ENCODE measurements at regions not wholly inside any gene's neighbourhood (a gene's known extent, or its start where the extent isn't known, plus 50 kb on each side); places are given as distances from the start of the nearest gene placed in this dataset.

GRCh38 chr2:165015052-165015642 lies 59.8 kb upstream of the SLC38A11 start:
- POLR2A ChIA-PET = no interaction called here
- H3K27me3 Mint-ChIP-seq = peaks cover 5 to 9% of the 10 kb centered on the region in 2 donors
- WGBS (ENCODE audit: insufficient coverage) = 0% methylated on average over 2 of the region's 4 CpGs

GRCh38 chr2:165013944-165014619 lies 58.8 kb upstream of the SLC38A11 start:
- Histone ChIP-seq H3K9me3 (no peaks in the 10 kb centered on the region), H3K4me3 (ENCODE audit: control insufficient read depth in 1 of 2, extremely low read depth in 1 of 2, low read length in 1 of 2) (no peak overlapping the region), H3K36me3 (ENCODE audit: control insufficient read depth in 2 of 2, extremely low read depth in 1 of 2, insufficient read depth in 1 of 2, low read length in 1 of 2) (no peaks in the 10 kb centered on the region), H3K4me1 (ENCODE audit: control insufficient read depth in 1 of 2, extremely low read depth in 1 of 2, insufficient read depth in 2 of 2, low read length in 2 of 2) (no peaks in the 10 kb centered on the region), H3K27me3 (replicated peaks in 1 of 2; ENCODE audit: control insufficient read depth in 2 of 2, extremely low read depth in 1 of 2, insufficient read depth in 2 of 2, low read length in 1 of 2) (no peaks in the 10 kb centered on the region), H3K27ac (ENCODE audit: low read length) (no peak overlapping the region)
- ChIA-PET POLR2A (no interaction called here), CTCF (interaction anchor here (0.9 to 2.6 kb wide), 4 partner anchors 9 to 860 kb away, joined by 3 to 15 read pairs (median 6); no protein-coding TSS in a partner anchor)
- no peak overlapping the region for H3K27ac Mint-ChIP-seq
- 57% methylated on average over 1 of the region's 1 CpG for WGBS (ENCODE audit: insufficient coverage)
- H3K4me1 Mint-ChIP-seq = peaks cover 0 to 5% (median 0%) of the 10 kb centered on the region in 3 donors
- DNase-seq (no peak), ATAC-seq (replicated peaks in 1 of 4) (no peak)
- no peaks in the 10 kb centered on the region for H3K9me3 Mint-ChIP-seq
- H3K4me3 Mint-ChIP-seq = no peak overlapping the region
- no peaks in the 10 kb centered on the region for H3K36me3 Mint-ChIP-seq
- H3K27me3 Mint-ChIP-seq = peaks cover 5% of the 10 kb centered on the region in 2 donors

More at GRCh38 chr2:165015052-165015642, 59.8 kb upstream of the SLC38A11 start:
- H3K27ac Mint-ChIP-seq = no peak overlapping the region
- peak in 26 of 35 experiments; percentile 5 to 63 (median 28) for DNase-seq
- Histone ChIP-seq H3K27me3 (replicated peaks in 1 of 2; ENCODE audit: control insufficient read depth in 2 of 2, extremely low read depth in 1 of 2, insufficient read depth in 2 of 2, low read length in 1 of 2) (no peaks in the 10 kb centered on the region), H3K9me3 (no peaks in the 10 kb centered on the region), H3K36me3 (ENCODE audit: control insufficient read depth in 2 of 2, extremely low read depth in 1 of 2, insufficient read depth in 1 of 2, low read length in 1 of 2) (no peaks in the 10 kb centered on the region), H3K4me1 (ENCODE audit: control insufficient read depth in 1 of 2, extremely low read depth in 1 of 2, insufficient read depth in 2 of 2, low read length in 2 of 2) (no peaks in the 10 kb centered on the region), H3K4me3 (ENCODE audit: control insufficient read depth in 1 of 2, extremely low read depth in 1 of 2, low read length in 1 of 2) (no peak overlapping the region), H3K27ac (ENCODE audit: low read length) (no peak overlapping the region)
- peaks cover 0 to under 1% (median 0%) of the 10 kb centered on the region in 3 donors for H3K9me3 Mint-ChIP-seq
- H3K36me3 Mint-ChIP-seq = no peaks in the 10 kb centered on the region
- peak in 2 of 4 experiments; percentile 37 to 39 for ATAC-seq (replicated peaks in 1 of 4)
- CTCF ChIA-PET = interaction anchor here (0.9 to 2.6 kb wide), 3 partner anchors 22 to 859 kb away, joined by 4 to 15 read pairs (median 7); no protein-coding TSS in a partner anchor
- H3K4me3 Mint-ChIP-seq = no peak overlapping the region
- peaks cover 0 to 5% (median 0%) of the 10 kb centered on the region in 3 donors for H3K4me1 Mint-ChIP-seq

GRCh38 chr2:165011199-165011598 lies 55.9 kb upstream of the SLC38A11 start:
- ChIA-PET POLR2A (no interaction called here), CTCF (interaction anchor here in 1 of 2 donors (0.5 to 1.1 kb wide), 2 partner anchors 20 to 863 kb away, joined by 3 read pairs; no protein-coding TSS in a partner anchor)
- Mint-ChIP-seq H3K27ac (no peak overlapping the region), H3K36me3 (no peaks in the 10 kb centered on the region), H3K27me3 (peaks cover 12% of the 10 kb centered on the region in 2 donors), H3K4me1 (peaks cover 0 to 5% (median 0%) of the 10 kb centered on the region in 3 donors), H3K4me3 (no peak overlapping the region), H3K9me3 (no peaks in the 10 kb centered on the region)
- 83% methylated on average over 1 of the region's 2 CpGs for WGBS (ENCODE audit: insufficient coverage)
- no peak for DNase-seq
- no peak overlapping the region for H3K4me3 ChIP-seq (ENCODE audit: control insufficient read depth in 1 of 2, extremely low read depth in 1 of 2, low read length in 1 of 2)
- H3K4me1 ChIP-seq (ENCODE audit: control insufficient read depth in 1 of 2, extremely low read depth in 1 of 2, insufficient read depth in 2 of 2, low read length in 2 of 2) = no peaks in the 10 kb centered on the region
- H3K9me3 ChIP-seq = no peaks in the 10 kb centered on the region
- ATAC-seq (replicated peaks in 1 of 4) = no peak
- H3K36me3 ChIP-seq (ENCODE audit: control insufficient read depth in 2 of 2, extremely low read depth in 1 of 2, insufficient read depth in 1 of 2, low read length in 1 of 2) = no peaks in the 10 kb centered on the region
- no peak overlapping the region for H3K27ac ChIP-seq (ENCODE audit: low read length)
- H3K27me3 ChIP-seq (replicated peaks in 1 of 2; ENCODE audit: control insufficient read depth in 2 of 2, extremely low read depth in 1 of 2, insufficient read depth in 2 of 2, low read length in 1 of 2) = no peaks in the 10 kb centered on the region

- H3K4me1 Mint-ChIP-seq = peaks cover 0 to 5% (median 0%) of the 10 kb centered on the region in 3 donors
- H3K27ac ChIP-seq (ENCODE audit: low read length) = no peak overlapping the region
- no peak overlapping the region for H3K27ac Mint-ChIP-seq
- WGBS (ENCODE audit: insufficient coverage) = no CpG with 5 or more reads among the region's 1 CpG
- no peaks in the 10 kb centered on the region for H3K9me3 Mint-ChIP-seq
- H3K27me3 ChIP-seq (replicated peaks in 1 of 2; ENCODE audit: control insufficient read depth in 2 of 2, extremely low read depth in 1 of 2, insufficient read depth in 2 of 2, low read length in 1 of 2) = no peaks in the 10 kb centered on the region
- no peaks in the 10 kb centered on the region for H3K36me3 Mint-ChIP-seq
- no peak for DNase-seq
- no peak overlapping the region for H3K4me3 ChIP-seq (ENCODE audit: control insufficient read depth in 1 of 2, extremely low read depth in 1 of 2, low read length in 1 of 2)
- peaks cover 13 to 14% of the 10 kb centered on the region in 2 donors for H3K27me3 Mint-ChIP-seq
- H3K9me3 ChIP-seq = no peaks in the 10 kb centered on the region
- H3K36me3 ChIP-seq (ENCODE audit: control insufficient read depth in 2 of 2, extremely low read depth in 1 of 2, insufficient read depth in 1 of 2, low read length in 1 of 2) = no peaks in the 10 kb centered on the region
- no peaks in the 10 kb centered on the region for H3K4me1 ChIP-seq (ENCODE audit: control insufficient read depth in 1 of 2, extremely low read depth in 1 of 2, insufficient read depth in 2 of 2, low read length in 2 of 2)
- ChIA-PET POLR2A (no interaction called here), CTCF (interaction anchor here in 1 of 2 donors (1.1 kb wide), 1 partner anchor 864 kb away, joined by 3 read pairs; no protein-coding TSS in a partner anchor)
- ATAC-seq (replicated peaks in 1 of 4) = no peak
- no peak overlapping the region for H3K4me3 Mint-ChIP-seq
These were observed 55.2 kb upstream of the SLC38A11 start for GRCh38 chr2:165010556-165010955.

- ChIA-PET CTCF (no interaction called here), POLR2A (no interaction called here)
- H3K4me1 ChIP-seq (ENCODE audit: control insufficient read depth in 1 of 2, extremely low read depth in 1 of 2, insufficient read depth in 2 of 2, low read length in 2 of 2) = no peaks in the 10 kb centered on the region
- no peaks in the 10 kb centered on the region for H3K36me3 ChIP-seq (ENCODE audit: control insufficient read depth in 2 of 2, extremely low read depth in 1 of 2, insufficient read depth in 1 of 2, low read length in 1 of 2)
- Mint-ChIP-seq H3K4me1 (peaks cover 0 to 5% (median 0%) of the 10 kb centered on the region in 3 donors), H3K27me3 (peaks cover 13 to 14% of the 10 kb centered on the region in 2 donors), H3K9me3 (no peaks in the 10 kb centered on the region), H3K36me3 (no peaks in the 10 kb centered on the region), H3K27ac (no peak overlapping the region), H3K4me3 (no peak overlapping the region)
- H3K4me3 ChIP-seq (ENCODE audit: control insufficient read depth in 1 of 2, extremely low read depth in 1 of 2, low read length in 1 of 2) = no peak overlapping the region
- DNase-seq (no peak), ATAC-seq (replicated peaks in 1 of 4) (no peak)
- H3K27ac ChIP-seq (ENCODE audit: low read length) = no peak overlapping the region
- no peaks in the 10 kb centered on the region for H3K27me3 ChIP-seq (replicated peaks in 1 of 2; ENCODE audit: control insufficient read depth in 2 of 2, extremely low read depth in 1 of 2, insufficient read depth in 2 of 2, low read length in 1 of 2)
- no peaks in the 10 kb centered on the region for H3K9me3 ChIP-seq
- WGBS (ENCODE audit: insufficient coverage) = no CpG with 5 or more reads among the region's 1 CpG
These were observed 54.1 kb upstream of the SLC38A11 start for GRCh38 chr2:165009466-165009865.

- H3K4me3 Mint-ChIP-seq = no peak overlapping the region
These were observed 53.5 kb upstream of the SLC38A11 start for GRCh38 chr2:165008730-165009315.

More at GRCh38 chr2:165008730-165009315, 53.5 kb upstream of the SLC38A11 start:
- Mint-ChIP-seq H3K27ac (no peak overlapping the region), H3K36me3 (no peaks in the 10 kb centered on the region), H3K9me3 (no peaks in the 10 kb centered on the region), H3K27me3 (peaks cover 12 to 14% of the 10 kb centered on the region in 2 donors), H3K4me1 (peaks cover 0 to under 1% (median 0%) of the 10 kb centered on the region in 3 donors)
- H3K27ac ChIP-seq (ENCODE audit: low read length) = no peak overlapping the region
- H3K27me3 ChIP-seq (replicated peaks in 1 of 2; ENCODE audit: control insufficient read depth in 2 of 2, extremely low read depth in 1 of 2, insufficient read depth in 2 of 2, low read length in 1 of 2) = no peaks in the 10 kb centered on the region
- POLR2A ChIA-PET = no interaction called here
- no peaks in the 10 kb centered on the region for H3K4me1 ChIP-seq (ENCODE audit: control insufficient read depth in 1 of 2, extremely low read depth in 1 of 2, insufficient read depth in 2 of 2, low read length in 2 of 2)
- DNase-seq (no peak), ATAC-seq (replicated peaks in 1 of 4) (no peak)
- WGBS (ENCODE audit: insufficient coverage) = no CpG with 5 or more reads among the region's 3 CpGs
- H3K4me3 ChIP-seq (ENCODE audit: control insufficient read depth in 1 of 2, extremely low read depth in 1 of 2, low read length in 1 of 2) = no peak overlapping the region
- no peaks in the 10 kb centered on the region for H3K9me3 ChIP-seq
- CTCF ChIA-PET = no interaction called here
- no peaks in the 10 kb centered on the region for H3K36me3 ChIP-seq (ENCODE audit: control insufficient read depth in 2 of 2, extremely low read depth in 1 of 2, insufficient read depth in 1 of 2, low read length in 1 of 2)
